Erythroblast (primary cell): ENCODE measurements at regions not wholly inside any gene's neighbourhood (a gene's known extent, or its start where the extent isn't known, plus 50 kb on each side); places are given as distances from the start of the nearest gene placed in this dataset.
A peak's percentile ranks its signal among the peaks of the same experiment; 100 is the strongest.
"Not testable (repeated sequence)": the region's sequence is repeated elsewhere in the genome, so short reads cannot be mapped to it uniquely, and the experiment has no call there.

Experiments used
- DNase-seq, 2 experiments: peaks; one replicate each; lab custom pipeline; 2025; lab: John Stamatoyannopoulos, UW
- GATA1 ChIP-seq: IDR thresholded peaks from 2 replicates; pipeline ENCODE4 v1.6.1; 2011; ENCODE audit warnings: low read depth, mild to moderate bottlenecking, control low read depth, low read length, moderate library complexity
- POLR2A ChIP-seq: IDR thresholded peaks from 2 replicates; pipeline ENCODE4 v1.6.1; 2011; ENCODE audit warnings: mild to moderate bottlenecking, low read length

- no peak for DNase-seq
- no peak for TF ChIP-seq GATA1
- TF ChIP-seq POLR2A: no peak
Observed at GRCh38 chr3:74978684-74979083, 364.2 kb upstream of the CNTN3 start.

DNA sequence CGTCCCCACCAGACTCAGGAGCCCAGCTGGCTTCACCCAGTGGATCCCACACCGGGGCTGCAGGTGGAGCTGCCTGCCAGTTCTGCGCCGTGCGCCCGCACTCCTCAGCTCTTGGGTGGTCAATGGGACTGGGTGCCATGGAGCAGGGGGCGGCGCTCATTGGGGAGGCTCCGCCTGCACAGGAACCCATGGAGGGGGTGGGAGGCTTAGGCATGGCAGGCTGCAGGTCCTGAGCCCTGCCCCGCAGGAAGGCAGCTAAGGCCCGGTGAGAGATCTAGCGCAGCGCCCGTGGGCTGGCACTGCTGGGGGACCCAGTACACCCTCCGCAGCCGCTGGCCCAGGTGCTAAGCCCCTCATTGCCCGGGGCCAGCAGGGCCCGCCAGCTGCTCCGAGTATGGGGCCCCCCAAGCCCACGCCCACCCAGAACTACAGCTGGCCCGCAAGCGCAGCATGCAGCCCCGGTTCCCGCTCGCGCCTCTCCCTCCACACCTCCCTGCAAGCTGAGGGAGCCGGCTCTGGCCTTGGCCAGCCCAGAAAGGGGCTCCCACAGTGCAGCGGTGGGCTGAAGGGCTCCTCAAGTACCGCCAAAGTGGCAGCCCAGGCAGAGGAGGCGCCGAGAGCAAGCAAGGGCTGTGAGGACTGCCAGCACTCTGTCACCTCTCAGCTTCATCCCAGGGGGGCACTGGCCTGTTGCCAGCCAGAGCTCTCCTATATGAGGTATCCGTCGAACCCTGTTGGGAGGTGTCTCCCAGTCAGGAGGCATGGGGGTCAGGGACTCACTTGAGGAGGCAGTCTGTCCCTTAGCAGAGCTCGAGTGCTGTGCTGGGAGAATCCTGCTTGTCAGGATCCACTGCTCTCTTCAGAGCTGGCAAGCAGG is 370.8 kb upstream of the CNTN3 start:
- DNase-seq: not testable (repeated sequence)

DNA sequence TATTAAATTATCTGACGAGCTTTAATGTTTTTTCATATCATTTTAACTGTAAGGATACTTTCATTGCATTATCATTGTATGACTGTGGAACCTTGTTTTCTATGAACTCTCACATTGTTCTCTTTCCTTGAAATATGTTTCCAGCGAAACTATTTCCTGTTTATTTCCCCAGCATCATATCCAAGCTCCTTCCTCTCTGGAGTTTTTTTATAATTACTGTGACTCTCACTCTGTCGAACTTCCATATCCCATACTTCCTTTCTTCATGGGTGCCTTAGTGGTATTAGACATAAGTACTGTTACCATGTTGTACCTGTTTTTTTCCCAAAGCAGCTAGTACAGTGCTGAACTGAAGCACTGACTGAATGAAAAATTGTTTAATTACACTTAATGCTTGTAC is 373.6 kb upstream of the CNTN3 start:
- TF ChIP-seq POLR2A (no peak), GATA1 (no peak)
- no peak for DNase-seq

GRCh38 chr3:74992898-74993297 is 378.4 kb upstream of the CNTN3 start:
- DNase-seq: no peak

DNA sequence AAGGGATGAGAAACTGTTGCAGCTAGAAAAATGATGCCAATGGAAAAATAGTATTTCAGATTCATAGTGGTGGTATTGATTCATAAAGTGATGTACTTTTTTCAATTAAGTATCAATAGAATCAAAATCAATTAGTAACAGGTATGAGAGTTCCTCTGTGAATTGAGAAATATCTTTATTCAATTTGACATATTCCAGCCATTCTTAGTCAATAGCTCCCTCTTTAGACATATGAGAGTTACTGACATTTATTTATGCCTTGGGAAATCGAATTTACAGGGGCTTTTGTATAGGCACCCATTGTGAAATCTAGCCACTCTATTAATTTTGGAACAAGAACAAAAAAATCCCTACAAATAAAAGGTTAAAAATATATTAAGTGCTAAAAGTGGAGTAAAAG is 386.9 kb upstream of the CNTN3 start:
- TF ChIP-seq GATA1 (no peak), POLR2A (no peak)
- peak in 1 of 2 experiments; percentile 2 for DNase-seq

More at GRCh38 chr3:74992898-74993297, 378.4 kb upstream of the CNTN3 start:
- TF ChIP-seq POLR2A: no peak
- TF ChIP-seq GATA1: no peak

DNA sequence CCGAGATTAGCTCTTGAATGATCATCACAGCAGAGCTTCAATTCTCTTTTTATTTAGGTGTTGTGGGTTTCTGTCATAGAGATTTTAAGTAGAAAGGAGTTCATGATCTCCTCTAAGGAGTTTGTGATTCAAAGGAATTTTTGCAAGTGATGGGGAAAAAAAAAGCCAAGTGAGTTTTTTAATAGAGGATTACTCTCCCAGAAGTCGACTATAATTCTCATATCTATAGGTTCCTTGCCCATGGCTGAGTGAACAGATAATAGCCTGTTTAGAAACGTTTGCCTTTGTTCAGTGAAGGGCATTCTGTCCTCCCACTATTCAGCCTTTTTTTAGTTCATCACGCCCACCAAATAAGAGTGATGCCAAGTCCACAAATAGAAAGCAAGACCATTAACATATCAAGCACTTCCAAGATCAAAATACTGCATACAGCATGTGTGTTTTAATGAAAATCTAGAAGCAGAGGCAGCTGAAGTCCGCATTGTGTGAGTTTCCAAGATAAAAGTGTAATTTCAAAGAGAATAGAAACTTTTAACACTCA is 398.4 kb upstream of the CNTN3 start:
- TF ChIP-seq GATA1: no peak
- no peak for TF ChIP-seq POLR2A

DNA sequence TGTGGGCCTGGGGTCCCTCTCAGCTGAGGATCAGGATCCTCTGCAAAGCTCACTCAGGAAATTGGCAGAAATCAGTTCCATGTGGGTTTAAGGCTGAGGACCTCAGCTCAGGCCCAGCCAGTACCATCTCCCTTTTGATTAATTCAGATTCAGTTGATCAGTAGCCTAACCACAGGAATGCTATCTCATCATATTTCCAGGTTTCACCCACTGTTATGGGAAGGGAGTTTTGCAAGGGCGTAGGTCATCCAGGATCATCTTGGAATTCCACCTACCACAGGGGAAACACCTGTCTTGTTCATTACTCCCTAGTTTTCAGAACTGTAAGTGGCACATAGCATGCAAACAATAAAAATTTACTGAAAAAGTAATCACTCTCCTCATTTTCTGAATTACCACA is 399.5 kb upstream of the CNTN3 start:
- TF ChIP-seq POLR2A: no peak
- no peak for TF ChIP-seq GATA1

More for the DNA sequence above, 398.4 kb upstream of the CNTN3 start:
- DNase-seq: no peak

DNA sequence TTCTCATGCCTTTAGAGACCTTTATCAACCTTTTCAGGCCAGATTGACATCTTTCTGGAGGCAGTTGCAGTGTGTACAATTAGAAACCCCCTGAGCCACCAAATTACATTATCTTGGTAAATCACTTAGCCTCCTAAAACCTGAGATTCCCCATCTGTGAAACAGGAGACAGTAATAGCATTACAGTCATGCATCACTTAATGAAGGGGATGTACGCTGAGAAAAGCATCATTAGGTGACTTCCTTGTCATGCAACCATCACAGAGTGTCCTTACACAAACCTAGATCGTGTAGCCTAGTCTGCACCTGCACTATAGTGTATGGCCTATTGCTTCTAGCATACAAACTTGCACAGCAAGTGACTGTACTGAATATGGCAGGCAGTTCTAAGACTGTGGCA is 400.8 kb upstream of the CNTN3 start:
- TF ChIP-seq POLR2A (no peak), GATA1 (no peak)
- DNase-seq: no peak

More for the DNA sequence above, 399.5 kb upstream of the CNTN3 start:
- no peak for DNase-seq

- DNase-seq: no peak
- TF ChIP-seq GATA1: no peak
- TF ChIP-seq POLR2A: no peak
Observed at GRCh38 chr3:75035146-75035545, 420.7 kb upstream of the CNTN3 start.

- TF ChIP-seq POLR2A (no peak), GATA1 (no peak)
- no peak for DNase-seq
Observed at GRCh38 chr3:75042941-75043340, 428.5 kb upstream of the CNTN3 start.

- no peak for DNase-seq
- TF ChIP-seq POLR2A: no peak
- no peak for TF ChIP-seq GATA1
Observed at GRCh38 chr3:75048650-75049049, 434.2 kb upstream of the CNTN3 start.

GRCh38 chr3:75049533-75049932 is 435.1 kb upstream of the CNTN3 start:
- no peak for DNase-seq
- TF ChIP-seq GATA1 (no peak), POLR2A (no peak)

- DNase-seq: no peak
- TF ChIP-seq POLR2A (no peak), GATA1 (no peak)
Observed at GRCh38 chr3:75059120-75059519, 444.7 kb upstream of the CNTN3 start.

GRCh38 chr3:75061806-75062205 is 447.3 kb upstream of the CNTN3 start:
- TF ChIP-seq GATA1 (no peak), POLR2A (no peak)

More at GRCh38 chr3:75061806-75062205, 447.3 kb upstream of the CNTN3 start:
- no peak for DNase-seq
